ENCODE measurements at regions not wholly inside any gene's neighbourhood (a gene's known extent, or its start where the extent isn't known, plus 50 kb on each side); places are given as distances from the start of the nearest gene placed in this dataset.

DNA sequence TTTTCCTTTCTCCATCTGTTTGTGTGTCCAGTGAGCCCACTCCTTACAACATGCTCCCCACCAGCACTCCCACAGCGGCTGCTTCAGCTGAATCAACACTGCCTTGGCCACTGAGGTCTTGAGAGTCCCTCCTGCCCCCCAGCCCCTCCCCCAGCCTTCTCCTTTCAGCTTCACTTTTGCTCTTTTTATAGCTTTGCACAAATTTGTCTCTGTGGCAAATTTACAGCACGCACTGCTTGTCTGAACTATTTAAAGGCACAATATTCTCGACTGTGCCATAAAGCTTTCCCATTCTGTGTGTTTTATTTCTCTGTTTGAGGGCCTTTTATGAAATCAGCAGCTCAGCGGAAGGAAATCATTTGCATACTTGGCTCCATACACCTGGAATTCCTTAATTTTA, 579.3 kb downstream of the TOX3 start:
- TF ChIP-seq, protein P1, sequence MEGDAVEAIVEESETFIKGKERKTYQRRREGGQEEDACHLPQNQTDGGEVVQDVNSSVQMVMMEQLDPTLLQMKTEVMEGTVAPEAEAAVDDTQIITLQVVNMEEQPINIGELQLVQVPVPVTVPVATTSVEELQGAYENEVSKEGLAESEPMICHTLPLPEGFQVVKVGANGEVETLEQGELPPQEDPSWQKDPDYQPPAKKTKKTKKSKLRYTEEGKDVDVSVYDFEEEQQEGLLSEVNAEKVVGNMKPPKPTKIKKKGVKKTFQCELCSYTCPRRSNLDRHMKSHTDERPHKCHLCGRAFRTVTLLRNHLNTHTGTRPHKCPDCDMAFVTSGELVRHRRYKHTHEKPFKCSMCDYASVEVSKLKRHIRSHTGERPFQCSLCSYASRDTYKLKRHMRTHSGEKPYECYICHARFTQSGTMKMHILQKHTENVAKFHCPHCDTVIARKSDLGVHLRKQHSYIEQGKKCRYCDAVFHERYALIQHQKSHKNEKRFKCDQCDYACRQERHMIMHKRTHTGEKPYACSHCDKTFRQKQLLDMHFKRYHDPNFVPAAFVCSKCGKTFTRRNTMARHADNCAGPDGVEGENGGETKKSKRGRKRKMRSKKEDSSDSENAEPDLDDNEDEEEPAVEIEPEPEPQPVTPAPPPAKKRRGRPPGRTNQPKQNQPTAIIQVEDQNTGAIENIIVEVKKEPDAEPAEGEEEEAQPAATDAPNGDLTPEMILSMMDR (IDR thresholded peaks at IDR 0.05) = no peak
- TF ChIP-seq POLR2A (IDR thresholded peaks at IDR 0.05) = no peak
- no peak for TF ChIP-seq POLR2AphosphoS5 (IDR thresholded peaks at IDR 0.05)

Data from breast epithelium (tissue), 3 donors.